ENCODE measurements at regions not wholly inside any gene's neighbourhood (a gene's known extent, or its start where the extent isn't known, plus 50 kb on each side); places are given as distances from the start of the nearest gene placed in this dataset.

DNA sequence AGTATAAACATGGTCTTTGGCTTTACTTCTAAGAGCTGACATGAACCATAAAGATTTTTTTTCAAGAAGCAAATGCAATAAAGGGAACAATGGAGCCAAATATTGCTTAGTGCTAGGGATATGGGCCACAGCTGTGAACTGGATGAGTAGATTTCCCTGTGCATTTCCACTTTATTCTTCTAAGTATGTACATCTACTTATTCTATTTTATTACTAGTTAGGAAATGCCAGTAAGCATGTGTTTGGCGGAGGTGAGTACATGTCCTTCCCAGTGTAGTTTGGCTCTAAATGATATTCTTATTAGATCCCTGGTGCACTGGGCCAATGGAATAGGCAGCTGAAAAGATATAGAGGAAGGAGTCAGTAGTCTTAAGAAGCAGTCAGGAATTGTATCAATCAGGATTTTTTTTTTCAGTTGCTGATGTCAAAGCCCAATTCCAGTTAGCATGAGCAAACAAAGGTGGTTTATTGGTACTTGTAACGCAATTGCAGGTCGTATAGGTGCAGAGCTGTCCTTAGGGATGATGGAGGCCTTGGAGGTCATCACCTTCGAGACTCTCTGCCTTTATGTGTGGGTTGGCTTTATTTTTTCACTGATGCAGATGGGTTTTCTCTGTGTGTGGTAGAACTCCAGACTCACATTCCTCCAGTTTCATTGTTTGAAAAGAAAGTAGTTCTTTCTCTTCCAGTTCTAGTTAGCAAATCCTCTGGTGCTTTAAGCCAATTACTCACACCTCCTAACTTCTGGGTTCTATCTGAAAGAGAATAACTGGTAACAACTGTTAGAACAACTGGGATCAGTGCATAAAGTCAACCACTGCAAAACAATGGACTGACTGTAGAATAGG is 139.0 kb upstream of the LRIG3 start:
- Histone ChIP-seq H2BK12ac (ENCODE audit: insufficient read length, low read depth, low read length) (no peak overlapping the region), H3K23ac (ENCODE audit: insufficient read length, low read depth, low read length) (no peak overlapping the region), H3K23me2 (ENCODE audit: insufficient read length, low read depth, low read length, poor library complexity, severe bottlenecking) (no peaks in the 10 kb centered on the region), H2BK5ac (ENCODE audit: insufficient read length, low read length) (no peak overlapping the region), H4K20me1 (ENCODE audit: control insufficient read depth, insufficient read depth, insufficient read length) (no peaks in the 10 kb centered on the region), H4K91ac (ENCODE audit: insufficient read length, low read depth, low read length) (no peak overlapping the region), H3K4ac (ENCODE audit: low read depth, low read length) (no peak overlapping the region), H3K9me3 (ENCODE audit: control insufficient read depth, low read depth, low read length) (no peaks in the 10 kb centered on the region), H2BK120ac (ENCODE audit: low read depth, low read length, poor library complexity, severe bottlenecking) (no peak overlapping the region), H3K56ac (ENCODE audit: insufficient read length, low read depth, low read length) (no peak overlapping the region), H2BK20ac (ENCODE audit: low read depth, low read length, poor library complexity, severe bottlenecking) (no peak overlapping the region), H4K5ac (ENCODE audit: insufficient read length, low read depth, low read length) (no peak overlapping the region), H3K4me2 (ENCODE audit: insufficient read depth, insufficient read length, low read length) (no peak overlapping the region), H3K27me3 (ENCODE audit: insufficient read depth, low read length) (no peaks in the 10 kb centered on the region), H3K79me2 (ENCODE audit: insufficient read depth, low read length) (no peaks in the 10 kb centered on the region), H3K14ac (ENCODE audit: insufficient read depth, low read length) (no peak overlapping the region), H2AK5ac (ENCODE audit: insufficient read length, low read length) (no peak overlapping the region), H3K9ac (ENCODE audit: extremely low read depth, insufficient read length, low read length) (no peak overlapping the region), H3T11ph (ENCODE audit: low read length) (no peak overlapping the region), H3K4me1 (ENCODE audit: insufficient read depth, low read length) (no peaks in the 10 kb centered on the region), H3K79me1 (ENCODE audit: insufficient read depth, low read depth, low read length, poor library complexity, severe bottlenecking) (no peaks in the 10 kb centered on the region), H4K8ac (replicated peaks; ENCODE audit: insufficient read length, low read depth, low read length) (no peak overlapping the region), H3K18ac (ENCODE audit: insufficient read length, low read depth, low read length) (no peak overlapping the region), H2BK15ac (ENCODE audit: low read depth, low read length) (no peak overlapping the region), H3K27ac (ENCODE audit: insufficient read length, low read depth, low read length) (no peak overlapping the region), H2AFZ (ENCODE audit: low read length) (no peak overlapping the region)
- H3K9me3 Mint-ChIP-seq = no peaks in the 10 kb centered on the region
- H3K4me3 Mint-ChIP-seq = no peak overlapping the region
- DNase-seq = no peak
- WGBS (ENCODE audit: extremely low coverage, insufficient read length, low lambda C conversion rate) = no CpG with 5 or more reads among the region's 4 CpGs
- no peaks in the 10 kb centered on the region; the same call in 1 of the 2 replicates for H3K27me3 Mint-ChIP-seq (ENCODE audit: low read depth)
- H3K27ac Mint-ChIP-seq = no peak overlapping the region
- no peaks in the 10 kb centered on the region for H3K36me3 Mint-ChIP-seq (ENCODE audit: insufficient read depth in 1 of 3, low read depth in 3 of 3)
- TF ChIP-seq CTCF (conservative IDR thresholded peaks at IDR 0.05) = no peak
- H3K4me1 Mint-ChIP-seq = peaks cover 0 to 8% of the 10 kb centered on the region in 2 experiments; a peak in 1 of 4 replicates
